ENCODE measurements at regions not wholly inside any gene's neighbourhood (a gene's known extent, or its start where the extent isn't known, plus 50 kb on each side); places are given as distances from the start of the nearest gene placed in this dataset.

GRCh38 chr16:59411961-59412841 lies 678.1 kb upstream of the GOT2 start:
- no peaks in the 10 kb centered on the region for H3K36me3 ChIP-seq (ENCODE audit: low read length)
- no peaks in the 10 kb centered on the region for H3K9me2 ChIP-seq (replicated peaks; ENCODE audit: insufficient read depth, low read length)
- no peaks in the 10 kb centered on the region for H3F3A ChIP-seq (ENCODE audit: insufficient read depth)
- H3K27ac ChIP-seq (ENCODE audit: low read depth, low read length) = no peak overlapping the region
- no peak overlapping the region for H3K4me3 ChIP-seq (ENCODE audit: insufficient read depth, low read length, poor library complexity, severe bottlenecking)
- H3K9ac ChIP-seq (ENCODE audit: low read length) = no peak overlapping the region
- no peak overlapping the region for H3K4me2 ChIP-seq (ENCODE audit: low read depth, low read length, poor library complexity, severe bottlenecking)
- no peak for TF ChIP-seq EZH2phosphoT487 (conservative IDR thresholded peaks at IDR 0.05; ENCODE audit: low read length)
- TF ChIP-seq, protein P1, sequence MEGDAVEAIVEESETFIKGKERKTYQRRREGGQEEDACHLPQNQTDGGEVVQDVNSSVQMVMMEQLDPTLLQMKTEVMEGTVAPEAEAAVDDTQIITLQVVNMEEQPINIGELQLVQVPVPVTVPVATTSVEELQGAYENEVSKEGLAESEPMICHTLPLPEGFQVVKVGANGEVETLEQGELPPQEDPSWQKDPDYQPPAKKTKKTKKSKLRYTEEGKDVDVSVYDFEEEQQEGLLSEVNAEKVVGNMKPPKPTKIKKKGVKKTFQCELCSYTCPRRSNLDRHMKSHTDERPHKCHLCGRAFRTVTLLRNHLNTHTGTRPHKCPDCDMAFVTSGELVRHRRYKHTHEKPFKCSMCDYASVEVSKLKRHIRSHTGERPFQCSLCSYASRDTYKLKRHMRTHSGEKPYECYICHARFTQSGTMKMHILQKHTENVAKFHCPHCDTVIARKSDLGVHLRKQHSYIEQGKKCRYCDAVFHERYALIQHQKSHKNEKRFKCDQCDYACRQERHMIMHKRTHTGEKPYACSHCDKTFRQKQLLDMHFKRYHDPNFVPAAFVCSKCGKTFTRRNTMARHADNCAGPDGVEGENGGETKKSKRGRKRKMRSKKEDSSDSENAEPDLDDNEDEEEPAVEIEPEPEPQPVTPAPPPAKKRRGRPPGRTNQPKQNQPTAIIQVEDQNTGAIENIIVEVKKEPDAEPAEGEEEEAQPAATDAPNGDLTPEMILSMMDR (IDR thresholded peaks at IDR 0.05; ENCODE audit: insufficient read depth, low read length, poor library complexity, severe bottlenecking) = no peak
- no peak overlapping the region for H2AFZ ChIP-seq (ENCODE audit: low read depth, low read length, severe bottlenecking)
- no peaks in the 10 kb centered on the region for H3K9me3 ChIP-seq (ENCODE audit: insufficient read depth, low read length)
- no peaks in the 10 kb centered on the region for H3K79me2 ChIP-seq (ENCODE audit: insufficient read depth, low read length)
- H4K20me1 ChIP-seq (ENCODE audit: low read depth, low read length) = no peaks in the 10 kb centered on the region
- no peaks in the 10 kb centered on the region for H3K27me3 ChIP-seq (ENCODE audit: low read length)

- Histone ChIP-seq H3K9me3 (ENCODE audit: insufficient read depth, low read length) (no peaks in the 10 kb centered on the region), H3K27me3 (ENCODE audit: low read length) (no peaks in the 10 kb centered on the region), H3K9me2 (replicated peaks; ENCODE audit: insufficient read depth, low read length) (no peaks in the 10 kb centered on the region), H2AFZ (ENCODE audit: low read depth, low read length, severe bottlenecking) (no peak overlapping the region), H3K4me3 (ENCODE audit: insufficient read depth, low read length, poor library complexity, severe bottlenecking) (no peak overlapping the region), H4K20me1 (ENCODE audit: low read depth, low read length) (no peaks in the 10 kb centered on the region), H3K79me2 (ENCODE audit: insufficient read depth, low read length) (no peaks in the 10 kb centered on the region), H3F3A (ENCODE audit: insufficient read depth) (no peaks in the 10 kb centered on the region), H3K4me2 (ENCODE audit: low read depth, low read length, poor library complexity, severe bottlenecking) (no peak overlapping the region), H3K27ac (ENCODE audit: low read depth, low read length) (no peak overlapping the region), H3K36me3 (ENCODE audit: low read length) (no peaks in the 10 kb centered on the region), H3K9ac (ENCODE audit: low read length) (no peak overlapping the region)
- TF ChIP-seq, protein P1 (IDR thresholded peaks at IDR 0.05; ENCODE audit: insufficient read depth, low read length, poor library complexity, severe bottlenecking) = no peak
- TF ChIP-seq EZH2phosphoT487 (conservative IDR thresholded peaks at IDR 0.05; ENCODE audit: low read length) = no peak
Measured at GRCh38 chr16:59410451-59410850, 676.3 kb upstream of the GOT2 start.

GRCh38 chr16:59405802-59406201 lies 671.7 kb upstream of the GOT2 start:
- Histone ChIP-seq H3K4me3 (ENCODE audit: insufficient read depth, low read length, poor library complexity, severe bottlenecking) (no peak overlapping the region), H3K9me3 (ENCODE audit: insufficient read depth, low read length) (no peaks in the 10 kb centered on the region), H3K9ac (ENCODE audit: low read length) (no peak overlapping the region), H3K27me3 (ENCODE audit: low read length) (no peaks in the 10 kb centered on the region), H3K4me2 (ENCODE audit: low read depth, low read length, poor library complexity, severe bottlenecking) (no peak overlapping the region), H3K79me2 (ENCODE audit: insufficient read depth, low read length) (no peaks in the 10 kb centered on the region), H3K36me3 (ENCODE audit: low read length) (no peaks in the 10 kb centered on the region), H4K20me1 (ENCODE audit: low read depth, low read length) (no peaks in the 10 kb centered on the region), H3K9me2 (replicated peaks; ENCODE audit: insufficient read depth, low read length) (no peaks in the 10 kb centered on the region), H2AFZ (ENCODE audit: low read depth, low read length, severe bottlenecking) (no peak overlapping the region), H3F3A (ENCODE audit: insufficient read depth) (no peaks in the 10 kb centered on the region), H3K27ac (ENCODE audit: low read depth, low read length) (no peak overlapping the region)
- no peak for TF ChIP-seq EZH2phosphoT487 (conservative IDR thresholded peaks at IDR 0.05; ENCODE audit: low read length)
- TF ChIP-seq, protein P1 (IDR thresholded peaks at IDR 0.05; ENCODE audit: insufficient read depth, low read length, poor library complexity, severe bottlenecking) = no peak

All from SU-DHL-6 (cell line).